ENCODE measurements at regions not wholly inside any gene's neighbourhood (a gene's known extent, or its start where the extent isn't known, plus 50 kb on each side); places are given as distances from the start of the nearest gene placed in this dataset.

DNA sequence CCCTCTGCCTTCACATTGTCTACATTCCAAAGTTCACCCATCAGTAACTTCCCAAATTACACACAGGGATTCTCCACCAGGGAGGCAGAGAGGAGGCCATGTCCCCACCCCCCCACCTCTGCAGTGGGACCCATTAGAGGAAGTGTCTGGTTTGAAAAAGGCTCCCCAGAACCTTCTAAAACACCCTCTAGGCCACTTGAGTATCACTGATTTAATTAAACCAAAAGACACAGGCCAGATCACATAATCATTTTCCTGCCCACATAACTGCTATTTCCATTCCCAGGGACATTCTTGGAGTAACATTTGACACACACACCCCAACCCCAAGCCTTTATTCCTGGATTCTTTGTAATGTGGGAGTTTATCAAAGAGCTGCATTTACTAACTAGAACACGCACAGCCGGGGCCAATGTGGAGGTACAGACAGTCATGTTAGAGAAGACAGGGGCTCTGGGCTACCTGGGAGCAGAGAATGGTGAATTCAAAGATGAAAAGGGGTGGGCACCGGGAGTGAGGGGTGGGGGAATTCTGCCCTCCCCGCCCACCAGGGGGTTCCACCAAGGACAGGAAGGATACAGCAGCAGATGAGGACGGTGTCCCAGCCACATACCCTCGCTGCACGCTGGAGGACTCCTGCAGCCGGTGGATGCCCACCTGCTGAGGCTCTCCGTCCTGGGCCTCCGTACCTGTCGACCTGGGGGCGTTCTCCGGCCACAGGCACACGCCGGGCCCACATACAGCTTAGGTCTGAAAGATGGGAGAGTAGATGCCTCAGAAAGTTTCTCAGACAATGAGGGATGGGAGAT is 201.4 kb upstream of the CTNNB1 start:
- no peak for TF ChIP-seq POLR2AphosphoS5 (IDR thresholded peaks at IDR 0.05; ENCODE audit: low read depth, low read length)
- TF ChIP-seq, protein P1, sequence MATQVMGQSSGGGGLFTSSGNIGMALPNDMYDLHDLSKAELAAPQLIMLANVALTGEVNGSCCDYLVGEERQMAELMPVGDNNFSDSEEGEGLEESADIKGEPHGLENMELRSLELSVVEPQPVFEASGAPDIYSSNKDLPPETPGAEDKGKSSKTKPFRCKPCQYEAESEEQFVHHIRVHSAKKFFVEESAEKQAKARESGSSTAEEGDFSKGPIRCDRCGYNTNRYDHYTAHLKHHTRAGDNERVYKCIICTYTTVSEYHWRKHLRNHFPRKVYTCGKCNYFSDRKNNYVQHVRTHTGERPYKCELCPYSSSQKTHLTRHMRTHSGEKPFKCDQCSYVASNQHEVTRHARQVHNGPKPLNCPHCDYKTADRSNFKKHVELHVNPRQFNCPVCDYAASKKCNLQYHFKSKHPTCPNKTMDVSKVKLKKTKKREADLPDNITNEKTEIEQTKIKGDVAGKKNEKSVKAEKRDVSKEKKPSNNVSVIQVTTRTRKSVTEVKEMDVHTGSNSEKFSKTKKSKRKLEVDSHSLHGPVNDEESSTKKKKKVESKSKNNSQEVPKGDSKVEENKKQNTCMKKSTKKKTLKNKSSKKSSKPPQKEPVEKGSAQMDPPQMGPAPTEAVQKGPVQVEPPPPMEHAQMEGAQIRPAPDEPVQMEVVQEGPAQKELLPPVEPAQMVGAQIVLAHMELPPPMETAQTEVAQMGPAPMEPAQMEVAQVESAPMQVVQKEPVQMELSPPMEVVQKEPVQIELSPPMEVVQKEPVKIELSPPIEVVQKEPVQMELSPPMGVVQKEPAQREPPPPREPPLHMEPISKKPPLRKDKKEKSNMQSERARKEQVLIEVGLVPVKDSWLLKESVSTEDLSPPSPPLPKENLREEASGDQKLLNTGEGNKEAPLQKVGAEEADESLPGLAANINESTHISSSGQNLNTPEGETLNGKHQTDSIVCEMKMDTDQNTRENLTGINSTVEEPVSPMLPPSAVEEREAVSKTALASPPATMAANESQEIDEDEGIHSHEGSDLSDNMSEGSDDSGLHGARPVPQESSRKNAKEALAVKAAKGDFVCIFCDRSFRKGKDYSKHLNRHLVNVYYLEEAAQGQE (IDR thresholded peaks at IDR 0.05; ENCODE audit: insufficient read depth in 1 of 2, low read depth in 2 of 2, low read length in 2 of 2) = no peak
- no peak for TF ChIP-seq FOXP2 (optimal IDR thresholded peaks at IDR 0.05; ENCODE audit: borderline replicate concordance, extremely low read depth, extremely low read length, insufficient read depth)
- TF ChIP-seq TAF1 (IDR thresholded peaks at IDR 0.05; ENCODE audit: borderline replicate concordance, insufficient read depth, low read length) = no peak
- no peak for TF ChIP-seq SIN3A (IDR thresholded peaks at IDR 0.05; ENCODE audit: borderline replicate concordance, insufficient read depth, low read length)

DNA sequence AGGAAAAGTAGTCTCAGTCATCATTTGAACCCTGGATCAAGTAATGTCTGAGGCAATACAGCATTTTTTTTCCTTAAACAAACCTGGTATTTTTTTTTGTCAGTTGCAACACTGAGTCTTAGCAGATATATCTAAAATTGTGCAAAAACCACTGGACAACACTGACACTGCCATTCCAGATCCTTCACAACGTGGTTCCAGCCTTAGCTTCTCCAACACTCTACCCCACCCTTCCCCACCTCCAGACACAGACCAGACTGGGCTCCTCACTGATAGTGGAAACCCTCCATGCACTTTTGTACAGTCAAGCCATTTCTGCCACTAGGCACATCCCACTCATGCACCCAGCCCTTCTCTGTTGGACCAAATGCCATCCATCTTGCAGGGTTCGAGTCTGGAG is 199.6 kb upstream of the CTNNB1 start:
- TF ChIP-seq, protein P1 (IDR thresholded peaks at IDR 0.05; ENCODE audit: insufficient read depth in 1 of 2, low read depth in 2 of 2, low read length in 2 of 2) = no peak
- no peak for TF ChIP-seq SIN3A (IDR thresholded peaks at IDR 0.05; ENCODE audit: borderline replicate concordance, insufficient read depth, low read length)
- TF ChIP-seq FOXP2 (optimal IDR thresholded peaks at IDR 0.05; ENCODE audit: borderline replicate concordance, extremely low read depth, extremely low read length, insufficient read depth) = no peak
- no peak for TF ChIP-seq POLR2AphosphoS5 (IDR thresholded peaks at IDR 0.05; ENCODE audit: low read depth, low read length)
- TF ChIP-seq TAF1 (IDR thresholded peaks at IDR 0.05; ENCODE audit: borderline replicate concordance, insufficient read depth, low read length) = no peak

DNA sequence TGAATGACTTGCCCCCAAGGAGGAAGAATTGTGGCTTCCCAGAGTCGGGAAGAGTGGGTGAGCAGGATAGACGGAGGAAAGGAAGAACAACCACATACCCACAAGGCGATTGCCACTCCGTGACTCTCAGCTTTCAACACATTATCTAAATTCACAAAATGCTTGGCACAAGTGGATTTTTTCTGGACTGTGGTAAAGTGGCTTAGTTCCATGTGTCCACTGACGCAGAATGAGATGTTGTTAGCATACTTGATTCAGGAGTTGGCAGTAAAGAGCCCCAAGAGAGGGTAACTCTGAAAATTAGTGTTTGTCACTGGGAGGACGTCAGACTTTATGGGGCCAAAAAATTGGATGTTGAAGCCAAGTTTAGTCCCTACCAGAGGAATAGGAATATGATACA is 198.8 kb upstream of the CTNNB1 start:
- TF ChIP-seq, protein P1 (IDR thresholded peaks at IDR 0.05; ENCODE audit: insufficient read depth in 1 of 2, low read depth in 2 of 2, low read length in 2 of 2) = no peak
- no peak for TF ChIP-seq FOXP2 (optimal IDR thresholded peaks at IDR 0.05; ENCODE audit: borderline replicate concordance, extremely low read depth, extremely low read length, insufficient read depth)

DNA sequence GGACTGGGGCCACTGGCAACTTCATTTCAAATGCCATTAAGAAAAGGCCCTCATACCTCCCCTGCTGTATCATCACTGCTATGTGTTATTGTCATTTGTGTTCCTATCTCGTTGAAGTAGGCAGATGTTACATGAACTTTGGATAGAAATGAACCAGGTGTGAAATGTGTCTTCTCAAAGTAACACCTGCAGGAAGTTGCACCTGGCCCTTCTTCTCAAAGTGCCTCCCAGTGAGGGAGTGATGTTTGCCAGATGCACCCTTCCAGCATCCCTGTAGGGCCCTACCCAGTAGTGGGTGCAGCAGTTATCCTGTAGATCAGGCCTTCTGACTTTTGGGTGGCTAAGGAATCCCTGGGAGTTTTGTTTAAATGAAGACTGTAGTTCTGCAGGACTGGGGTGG is 197.7 kb upstream of the CTNNB1 start:
- TF ChIP-seq FOXP2 (optimal IDR thresholded peaks at IDR 0.05; ENCODE audit: borderline replicate concordance, extremely low read depth, extremely low read length, insufficient read depth) (no peak), POLR2AphosphoS5 (IDR thresholded peaks at IDR 0.05; ENCODE audit: low read depth, low read length) (no peak), TAF1 (IDR thresholded peaks at IDR 0.05; ENCODE audit: borderline replicate concordance, insufficient read depth, low read length) (no peak), SIN3A (IDR thresholded peaks at IDR 0.05; ENCODE audit: borderline replicate concordance, insufficient read depth, low read length) (no peak)
- TF ChIP-seq, protein P1 (IDR thresholded peaks at IDR 0.05; ENCODE audit: insufficient read depth in 1 of 2, low read depth in 2 of 2, low read length in 2 of 2) = no peak

Measured in PFSK-1 (cell line).